ENCODE measurements at regions not wholly inside any gene's neighbourhood (a gene's known extent, or its start where the extent isn't known, plus 50 kb on each side); places are given as distances from the start of the nearest gene placed in this dataset.

DNA sequence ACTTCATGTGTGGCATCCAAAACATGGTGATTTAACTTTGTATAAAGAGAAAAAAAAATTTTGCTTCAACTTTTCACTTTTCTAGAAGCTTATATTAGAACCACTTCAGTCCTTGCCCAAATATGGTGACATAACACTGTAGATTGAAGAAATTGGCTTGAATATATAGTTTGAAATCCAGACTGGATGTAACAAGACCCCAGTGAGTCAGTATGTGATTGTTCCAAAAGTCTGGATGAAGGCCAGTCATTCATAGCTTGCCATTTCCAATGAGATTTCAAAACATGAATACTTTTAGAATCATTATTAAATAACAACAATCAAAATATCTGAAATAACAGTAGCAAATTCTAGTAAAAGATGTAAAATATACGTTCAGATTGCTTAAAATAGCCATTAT, 104.8 kb upstream of the FN1 start:
- Histone ChIP-seq H3K4me2 (ENCODE audit: low read length) (no peak overlapping the region), H3F3A (ENCODE audit: insufficient read depth, low read length, poor library complexity, severe bottlenecking) (no peaks in the 10 kb centered on the region), H3K9me2 (ENCODE audit: insufficient read depth, low read length) (no peaks in the 10 kb centered on the region), H3K79me2 (replicated peaks; ENCODE audit: insufficient read depth, low read length) (no peaks in the 10 kb centered on the region), H3K27me3 (ENCODE audit: insufficient read depth, low read depth, low read length) (no peaks in the 10 kb centered on the region), H3K27ac (ENCODE audit: low read length) (no peak overlapping the region), H3K36me3 (ENCODE audit: insufficient read depth, low read length) (no peaks in the 10 kb centered on the region), H3K9me3 (ENCODE audit: low read length) (no peaks in the 10 kb centered on the region), H2AFZ (ENCODE audit: low read depth, low read length) (no peak overlapping the region), H3K9ac (ENCODE audit: low read length) (no peak overlapping the region), H4K20me1 (ENCODE audit: insufficient read depth) (no peaks in the 10 kb centered on the region), H3K4me3 (ENCODE audit: low read length) (no peak overlapping the region)
- TF ChIP-seq, protein P1, sequence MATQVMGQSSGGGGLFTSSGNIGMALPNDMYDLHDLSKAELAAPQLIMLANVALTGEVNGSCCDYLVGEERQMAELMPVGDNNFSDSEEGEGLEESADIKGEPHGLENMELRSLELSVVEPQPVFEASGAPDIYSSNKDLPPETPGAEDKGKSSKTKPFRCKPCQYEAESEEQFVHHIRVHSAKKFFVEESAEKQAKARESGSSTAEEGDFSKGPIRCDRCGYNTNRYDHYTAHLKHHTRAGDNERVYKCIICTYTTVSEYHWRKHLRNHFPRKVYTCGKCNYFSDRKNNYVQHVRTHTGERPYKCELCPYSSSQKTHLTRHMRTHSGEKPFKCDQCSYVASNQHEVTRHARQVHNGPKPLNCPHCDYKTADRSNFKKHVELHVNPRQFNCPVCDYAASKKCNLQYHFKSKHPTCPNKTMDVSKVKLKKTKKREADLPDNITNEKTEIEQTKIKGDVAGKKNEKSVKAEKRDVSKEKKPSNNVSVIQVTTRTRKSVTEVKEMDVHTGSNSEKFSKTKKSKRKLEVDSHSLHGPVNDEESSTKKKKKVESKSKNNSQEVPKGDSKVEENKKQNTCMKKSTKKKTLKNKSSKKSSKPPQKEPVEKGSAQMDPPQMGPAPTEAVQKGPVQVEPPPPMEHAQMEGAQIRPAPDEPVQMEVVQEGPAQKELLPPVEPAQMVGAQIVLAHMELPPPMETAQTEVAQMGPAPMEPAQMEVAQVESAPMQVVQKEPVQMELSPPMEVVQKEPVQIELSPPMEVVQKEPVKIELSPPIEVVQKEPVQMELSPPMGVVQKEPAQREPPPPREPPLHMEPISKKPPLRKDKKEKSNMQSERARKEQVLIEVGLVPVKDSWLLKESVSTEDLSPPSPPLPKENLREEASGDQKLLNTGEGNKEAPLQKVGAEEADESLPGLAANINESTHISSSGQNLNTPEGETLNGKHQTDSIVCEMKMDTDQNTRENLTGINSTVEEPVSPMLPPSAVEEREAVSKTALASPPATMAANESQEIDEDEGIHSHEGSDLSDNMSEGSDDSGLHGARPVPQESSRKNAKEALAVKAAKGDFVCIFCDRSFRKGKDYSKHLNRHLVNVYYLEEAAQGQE (IDR thresholded peaks at IDR 0.05; ENCODE audit: borderline replicate concordance) = no peak
- no peak for TF ChIP-seq MXI1 (conservative IDR thresholded peaks at IDR 0.05; ENCODE audit: poor library complexity, severe bottlenecking)
- TF ChIP-seq, protein P2, sequence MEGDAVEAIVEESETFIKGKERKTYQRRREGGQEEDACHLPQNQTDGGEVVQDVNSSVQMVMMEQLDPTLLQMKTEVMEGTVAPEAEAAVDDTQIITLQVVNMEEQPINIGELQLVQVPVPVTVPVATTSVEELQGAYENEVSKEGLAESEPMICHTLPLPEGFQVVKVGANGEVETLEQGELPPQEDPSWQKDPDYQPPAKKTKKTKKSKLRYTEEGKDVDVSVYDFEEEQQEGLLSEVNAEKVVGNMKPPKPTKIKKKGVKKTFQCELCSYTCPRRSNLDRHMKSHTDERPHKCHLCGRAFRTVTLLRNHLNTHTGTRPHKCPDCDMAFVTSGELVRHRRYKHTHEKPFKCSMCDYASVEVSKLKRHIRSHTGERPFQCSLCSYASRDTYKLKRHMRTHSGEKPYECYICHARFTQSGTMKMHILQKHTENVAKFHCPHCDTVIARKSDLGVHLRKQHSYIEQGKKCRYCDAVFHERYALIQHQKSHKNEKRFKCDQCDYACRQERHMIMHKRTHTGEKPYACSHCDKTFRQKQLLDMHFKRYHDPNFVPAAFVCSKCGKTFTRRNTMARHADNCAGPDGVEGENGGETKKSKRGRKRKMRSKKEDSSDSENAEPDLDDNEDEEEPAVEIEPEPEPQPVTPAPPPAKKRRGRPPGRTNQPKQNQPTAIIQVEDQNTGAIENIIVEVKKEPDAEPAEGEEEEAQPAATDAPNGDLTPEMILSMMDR (IDR thresholded peaks at IDR 0.05; ENCODE audit: poor library complexity, severe bottlenecking) = no peak
- TF ChIP-seq RAD21 (conservative IDR thresholded peaks at IDR 0.05) = no peak
- TF ChIP-seq POLR2AphosphoS5 (IDR thresholded peaks at IDR 0.05) = no peak
- TF ChIP-seq EZH2 (IDR thresholded peaks at IDR 0.05; ENCODE audit: borderline replicate concordance, insufficient read depth, low read length, poor library complexity, severe bottlenecking) = no peak
- TF ChIP-seq SMC3 (conservative IDR thresholded peaks at IDR 0.05; ENCODE audit: poor library complexity) = no peak
- no peak for TF ChIP-seq TAF1 (IDR thresholded peaks at IDR 0.05; ENCODE audit: low read depth)
- TF ChIP-seq EP300 (conservative IDR thresholded peaks at IDR 0.05; ENCODE audit: poor library complexity, severe bottlenecking) = no peak

DNA sequence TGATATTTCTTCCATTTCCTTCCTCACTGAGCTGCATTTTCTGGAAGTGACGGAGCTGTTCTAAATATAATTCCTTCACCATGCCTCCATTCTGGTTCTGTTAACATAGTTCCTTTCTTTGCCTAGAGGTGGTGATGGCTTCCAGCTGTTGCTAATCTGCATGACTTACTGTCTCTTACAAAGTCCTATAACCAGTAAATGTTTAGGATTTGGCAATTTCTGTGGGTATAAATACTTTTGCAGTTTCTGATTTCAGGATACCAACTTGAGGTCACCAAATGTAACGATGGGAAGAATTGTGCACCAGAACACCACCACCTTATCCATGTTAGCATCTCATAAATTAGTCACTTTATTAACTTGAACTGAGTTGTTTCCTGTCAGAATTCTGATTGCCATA, 101.7 kb upstream of the FN1 start:
- Histone ChIP-seq H3K36me3 (ENCODE audit: insufficient read depth, low read length) (no peaks in the 10 kb centered on the region), H3K4me3 (ENCODE audit: low read length) (no peak overlapping the region), H4K20me1 (ENCODE audit: insufficient read depth) (no peaks in the 10 kb centered on the region), H3K27ac (ENCODE audit: low read length) (no peak overlapping the region), H2AFZ (ENCODE audit: low read depth, low read length) (no peak overlapping the region), H3K79me2 (replicated peaks; ENCODE audit: insufficient read depth, low read length) (no peaks in the 10 kb centered on the region), H3K9me2 (ENCODE audit: insufficient read depth, low read length) (no peaks in the 10 kb centered on the region), H3K9me3 (ENCODE audit: low read length) (no peaks in the 10 kb centered on the region), H3K27me3 (ENCODE audit: insufficient read depth, low read depth, low read length) (no peaks in the 10 kb centered on the region), H3F3A (ENCODE audit: insufficient read depth, low read length, poor library complexity, severe bottlenecking) (no peaks in the 10 kb centered on the region), H3K9ac (ENCODE audit: low read length) (no peak overlapping the region), H3K4me2 (ENCODE audit: low read length) (no peak overlapping the region)
- TF ChIP-seq POLR2AphosphoS5 (IDR thresholded peaks at IDR 0.05) (no peak), TAF1 (IDR thresholded peaks at IDR 0.05; ENCODE audit: low read depth) (no peak), MXI1 (conservative IDR thresholded peaks at IDR 0.05; ENCODE audit: poor library complexity, severe bottlenecking) (no peak), EZH2 (IDR thresholded peaks at IDR 0.05; ENCODE audit: borderline replicate concordance, insufficient read depth, low read length, poor library complexity, severe bottlenecking) (no peak), RAD21 (conservative IDR thresholded peaks at IDR 0.05) (no peak), SMC3 (conservative IDR thresholded peaks at IDR 0.05; ENCODE audit: poor library complexity) (no peak)
- TF ChIP-seq, protein P1 (IDR thresholded peaks at IDR 0.05; ENCODE audit: borderline replicate concordance) = no peak
- TF ChIP-seq, protein P2 (IDR thresholded peaks at IDR 0.05; ENCODE audit: poor library complexity, severe bottlenecking) = no peak

Measured in neural cell (in vitro differentiated cells).